ENCODE measurements at regions not wholly inside any gene's neighbourhood (a gene's known extent, or its start where the extent isn't known, plus 50 kb on each side); places are given as distances from the start of the nearest gene placed in this dataset.
"Not testable (repeated sequence)": the region's sequence is repeated elsewhere in the genome, so short reads cannot be mapped to it uniquely, and the experiment has no call there.

DNA sequence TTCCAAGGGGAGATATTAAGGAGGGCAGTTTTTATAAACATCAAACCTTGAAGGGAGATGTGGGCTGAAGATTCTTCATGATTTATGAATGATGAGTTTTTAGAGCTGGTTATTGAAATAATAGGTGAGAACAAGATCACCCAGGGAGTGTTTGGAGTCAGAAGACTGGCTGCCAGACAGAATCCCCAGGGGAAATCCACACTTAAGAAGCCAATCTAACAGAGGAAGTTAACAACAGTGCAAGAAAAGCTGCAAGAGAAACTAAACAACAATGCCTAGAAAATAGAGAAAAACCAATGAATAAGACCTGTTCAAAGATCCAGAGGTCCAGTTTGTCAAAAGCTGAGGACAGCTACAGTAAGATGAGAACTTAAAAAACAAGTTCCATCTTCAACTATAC, 167.9 kb upstream of the MAN1A1 start:
- no peak for DNase-seq

DNA sequence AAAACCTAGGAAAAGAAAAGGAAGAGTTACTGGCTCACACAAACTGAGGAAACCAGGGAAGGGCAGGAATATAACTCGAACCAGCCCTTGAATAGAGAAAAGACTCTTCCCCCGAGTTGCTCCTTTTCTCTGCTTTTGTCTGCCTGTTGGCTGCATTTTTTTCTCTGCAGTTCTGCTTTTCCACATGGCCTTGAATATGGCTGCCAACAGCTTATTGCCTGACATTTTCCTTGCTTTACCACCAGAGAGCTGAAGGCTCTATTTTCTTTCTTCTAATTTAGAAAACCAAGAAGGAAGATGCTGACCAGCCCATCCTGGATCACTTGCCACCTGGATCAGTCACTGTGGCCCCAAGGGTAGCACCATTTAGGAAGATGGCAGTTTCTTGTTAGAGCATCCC, 164.8 kb upstream of the MAN1A1 start:
- no peak for DNase-seq

DNA sequence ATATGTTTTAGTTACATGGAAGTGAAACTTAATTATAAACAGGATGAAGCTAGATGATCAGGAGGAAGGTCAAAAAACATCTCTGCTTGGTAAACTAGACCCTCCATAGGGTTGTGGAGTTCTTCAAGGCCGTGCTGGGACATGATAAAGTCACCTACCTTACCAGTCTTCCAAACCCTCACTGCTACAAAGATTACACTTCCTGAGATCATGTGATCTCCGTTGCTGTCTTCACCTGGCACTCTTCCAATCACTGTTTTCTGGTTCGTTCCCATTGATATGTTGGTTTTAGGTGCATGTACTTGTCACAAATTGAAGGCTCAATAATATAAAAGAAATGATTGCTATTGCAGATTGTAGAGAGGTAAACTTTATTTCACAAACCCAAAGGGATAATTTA, 161.5 kb upstream of the MAN1A1 start:
- DNase-seq = no peak

DNA sequence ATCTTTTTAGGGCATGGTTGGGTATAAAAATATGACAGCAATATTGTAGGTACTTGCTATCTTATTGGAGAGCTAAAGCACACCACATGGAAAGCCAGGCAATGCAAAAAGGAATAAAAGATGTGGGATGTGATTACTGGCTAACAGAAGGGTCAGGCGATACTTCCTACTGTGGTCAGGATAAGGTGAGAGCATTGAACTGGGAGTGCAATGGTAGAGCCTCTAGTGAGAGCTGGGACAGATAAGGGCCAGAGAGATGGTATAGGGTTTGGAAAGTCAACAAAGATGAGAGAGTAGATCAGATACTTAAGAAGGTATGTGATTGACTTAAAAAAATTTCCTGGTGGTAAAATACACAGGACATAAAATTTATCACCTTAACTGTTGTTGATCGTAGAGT, 160.7 kb upstream of the MAN1A1 start:
- no peak for DNase-seq

DNA sequence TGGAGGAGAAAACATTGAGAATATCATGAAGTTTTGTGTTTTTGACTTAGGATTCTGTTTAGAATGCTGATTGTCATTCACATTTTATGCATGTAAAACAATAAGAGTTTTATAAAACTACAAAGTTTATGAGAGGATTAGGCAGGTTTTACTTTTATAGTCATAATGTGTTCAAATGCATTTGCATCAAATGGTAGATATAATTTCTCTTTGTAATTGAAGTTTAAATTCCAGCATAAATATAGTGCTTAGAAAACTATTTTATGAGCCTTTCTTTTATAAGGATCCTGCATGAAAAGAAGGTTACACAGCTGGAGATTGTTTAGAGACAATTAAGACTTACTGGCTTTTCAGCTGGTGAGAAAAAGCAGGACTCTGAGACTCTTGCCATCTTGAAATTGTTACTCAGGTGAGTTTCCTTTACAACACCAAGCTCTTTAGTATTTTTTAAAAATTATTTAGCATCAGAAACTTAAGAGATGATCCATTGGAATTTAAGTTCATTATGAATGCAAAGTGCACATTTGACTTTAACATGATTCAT, 157.1 kb upstream of the MAN1A1 start:
- DNase-seq = no peak

DNA sequence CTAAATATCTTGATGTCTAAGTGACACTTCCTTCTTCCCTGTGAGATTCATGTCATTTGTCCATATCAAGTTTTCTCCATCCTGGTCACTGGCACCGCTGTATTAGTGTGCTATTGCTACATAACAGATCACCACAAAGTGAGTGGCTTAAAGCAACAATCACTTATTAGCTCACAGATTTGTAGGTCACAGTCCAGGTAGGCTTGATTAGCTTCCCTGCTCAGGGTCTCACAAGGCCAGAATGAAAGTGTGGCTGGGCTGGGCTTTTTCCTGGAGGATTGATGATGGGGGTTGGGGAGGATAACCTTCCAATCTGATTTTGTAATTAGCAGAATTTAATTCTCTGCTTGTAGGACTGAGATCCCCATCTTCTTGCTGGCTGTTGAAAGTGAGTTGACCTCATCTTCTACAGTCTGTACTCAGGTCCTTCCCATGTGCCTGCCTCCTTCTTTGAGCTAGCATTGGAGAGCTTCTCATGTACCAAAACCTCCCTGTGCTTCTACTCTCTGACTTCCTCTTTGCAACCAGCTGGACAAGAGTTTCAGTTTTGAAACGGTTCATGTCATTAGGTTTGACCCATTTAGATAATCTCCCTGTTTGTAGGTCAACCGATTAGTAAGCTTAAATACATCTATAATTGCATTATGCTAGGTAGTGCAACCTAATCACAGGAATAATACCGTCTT, 152.4 kb upstream of the MAN1A1 start:
- no peak for DNase-seq

DNA sequence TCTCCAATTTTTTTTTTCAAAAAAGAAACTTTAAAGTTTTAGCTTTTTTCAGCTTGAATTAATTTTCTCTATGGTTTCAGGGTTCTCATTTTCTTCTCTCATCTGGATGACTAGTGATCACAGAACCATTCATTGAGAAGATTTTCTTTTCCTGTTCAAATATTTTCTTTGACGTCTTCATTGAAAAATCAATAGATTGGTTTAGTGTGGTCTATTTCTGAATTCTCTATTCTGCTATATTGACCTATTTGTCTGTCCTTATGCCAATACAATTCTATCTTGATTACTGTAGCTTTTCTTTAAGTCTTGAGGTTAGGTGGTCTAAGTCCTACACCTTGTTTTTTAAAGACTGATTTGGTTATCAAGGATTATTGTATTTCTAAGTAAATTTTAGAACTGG, 150.2 kb upstream of the MAN1A1 start:
- no peak for DNase-seq

DNA sequence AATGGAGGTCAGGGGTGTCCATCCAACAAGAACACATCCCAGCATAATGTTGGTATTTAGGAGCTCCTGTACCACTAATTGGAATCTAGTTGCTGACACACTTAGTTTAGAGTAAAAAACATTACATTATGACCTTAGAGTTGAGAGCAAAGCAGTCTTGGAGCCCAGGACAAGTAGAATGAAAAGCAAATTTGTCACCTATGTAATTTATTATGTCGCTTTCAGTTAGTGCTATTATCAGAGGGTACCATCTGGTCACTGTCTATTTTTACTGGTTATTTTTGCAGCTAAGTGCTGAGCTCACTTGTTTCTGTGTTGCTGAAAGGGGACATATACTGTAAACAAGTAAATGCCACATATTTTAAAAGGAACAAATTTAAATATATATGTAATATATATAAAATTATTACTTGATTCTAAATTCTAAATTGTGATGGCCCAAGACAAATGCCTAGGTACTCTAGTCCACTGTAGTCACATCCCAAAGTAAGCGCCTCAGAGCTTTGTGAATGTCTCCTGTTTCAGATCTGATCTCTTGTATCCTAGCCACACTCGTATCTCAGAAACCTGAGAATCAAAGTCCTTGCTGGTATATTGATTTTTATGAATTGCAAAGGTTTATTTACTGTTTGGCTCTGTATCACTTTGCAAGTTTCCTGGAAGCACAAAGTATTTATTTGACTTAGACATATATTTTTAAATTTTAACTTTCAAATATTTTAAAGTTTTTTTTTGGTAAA, 148.6 kb upstream of the MAN1A1 start:
- no peak for DNase-seq

DNA sequence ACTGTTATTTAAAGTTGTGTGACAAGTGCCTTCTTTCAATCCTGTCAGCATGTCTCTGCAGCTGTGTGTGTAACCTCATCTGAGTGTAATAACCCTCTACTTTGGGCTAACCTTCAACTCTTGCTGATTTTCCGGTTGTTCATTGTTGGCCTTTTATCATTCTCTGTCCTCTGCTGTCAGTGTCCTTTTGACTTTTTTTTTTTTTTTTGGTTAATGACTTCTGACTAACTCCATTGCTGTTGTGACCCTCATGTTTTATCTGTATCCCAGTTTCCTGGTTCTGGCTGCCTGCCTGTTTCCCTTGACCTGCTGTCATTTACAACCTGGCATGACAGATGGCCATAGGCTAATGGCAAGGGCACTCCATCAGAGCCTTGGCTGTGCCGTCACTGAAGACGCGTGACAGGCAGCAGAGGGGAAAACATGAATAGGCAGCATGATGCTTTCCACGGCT, 145.7 kb upstream of the MAN1A1 start:
- no peak for DNase-seq

DNA sequence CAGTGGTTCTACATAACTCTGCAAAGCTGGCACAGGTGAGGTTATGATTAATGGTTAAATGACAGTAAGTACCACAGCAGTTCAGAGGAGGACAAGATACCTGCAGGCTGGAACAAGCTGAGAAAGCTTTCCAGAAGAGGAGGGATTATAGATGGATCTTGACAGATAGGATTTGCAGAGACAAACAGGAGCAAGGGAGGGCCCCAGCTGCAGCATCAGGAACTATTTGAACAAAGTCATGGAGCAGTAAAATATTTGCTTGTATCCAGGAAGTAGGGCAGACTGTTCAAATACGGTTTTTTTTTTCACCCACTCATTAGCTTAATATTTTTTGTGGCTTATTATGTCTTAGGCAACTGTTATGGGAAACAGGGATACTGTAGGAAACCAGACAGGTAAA, 144.4 kb upstream of the MAN1A1 start:
- DNase-seq = no peak

DNA sequence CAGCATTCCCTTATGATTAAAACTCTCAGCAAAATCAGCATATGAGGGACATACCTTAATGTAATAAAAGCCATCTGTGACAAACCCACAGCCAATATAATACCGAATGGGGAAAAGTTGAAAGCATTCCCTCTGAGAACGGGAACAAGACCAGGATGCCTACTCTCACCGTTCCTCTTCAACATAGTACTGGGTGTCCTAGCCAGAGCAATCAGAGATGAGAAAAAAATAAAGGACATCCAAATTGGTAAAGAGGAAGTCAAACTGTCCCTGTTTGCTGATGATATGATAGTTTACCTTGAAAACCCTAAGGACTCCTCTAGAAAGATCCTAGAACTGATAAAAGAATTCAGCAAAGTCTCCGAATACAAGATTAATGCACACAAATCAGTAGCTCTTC, 141.6 kb upstream of the MAN1A1 start:
- DNase-seq = not testable (repeated sequence)

DNA sequence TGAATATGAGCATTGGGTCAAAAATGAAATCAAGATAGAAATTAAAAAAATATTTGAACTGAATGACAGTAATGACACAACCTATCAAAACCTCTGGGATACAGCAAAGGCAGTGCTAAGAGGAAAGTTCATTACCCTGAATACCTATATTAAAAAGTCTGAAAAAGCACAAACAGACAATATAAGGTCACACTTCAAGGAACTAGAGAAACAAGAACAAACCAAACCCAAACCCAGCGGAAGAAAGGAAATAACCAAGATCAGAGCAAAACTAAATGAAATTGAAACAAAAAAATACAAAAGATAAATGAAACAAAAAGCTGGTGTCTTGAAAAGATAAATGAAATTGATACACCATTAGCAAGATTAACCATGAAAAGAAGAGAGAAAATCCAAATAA, 140.5 kb upstream of the MAN1A1 start:
- peak in 1 of 2 donors; percentile 1 for DNase-seq

DNA sequence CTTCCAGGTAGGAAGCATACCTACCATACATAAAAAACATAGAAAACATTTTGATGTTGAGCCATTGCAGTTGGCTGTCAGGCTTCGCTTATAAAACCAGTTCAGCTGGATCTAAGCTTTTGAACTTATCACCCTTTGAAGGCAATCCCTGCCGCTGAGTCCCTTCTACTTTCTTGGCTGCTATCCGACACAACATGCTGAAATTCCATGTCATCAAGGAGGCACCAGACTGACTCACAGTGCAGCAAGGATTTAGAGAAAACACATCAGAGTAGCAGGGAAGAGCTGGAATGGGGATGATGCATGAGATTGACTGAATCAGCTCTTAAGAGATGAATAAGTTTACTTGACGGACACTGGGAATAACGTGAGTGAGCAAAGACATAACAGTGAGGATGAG, 135.0 kb upstream of the MAN1A1 start:
- DNase-seq = no peak

DNA sequence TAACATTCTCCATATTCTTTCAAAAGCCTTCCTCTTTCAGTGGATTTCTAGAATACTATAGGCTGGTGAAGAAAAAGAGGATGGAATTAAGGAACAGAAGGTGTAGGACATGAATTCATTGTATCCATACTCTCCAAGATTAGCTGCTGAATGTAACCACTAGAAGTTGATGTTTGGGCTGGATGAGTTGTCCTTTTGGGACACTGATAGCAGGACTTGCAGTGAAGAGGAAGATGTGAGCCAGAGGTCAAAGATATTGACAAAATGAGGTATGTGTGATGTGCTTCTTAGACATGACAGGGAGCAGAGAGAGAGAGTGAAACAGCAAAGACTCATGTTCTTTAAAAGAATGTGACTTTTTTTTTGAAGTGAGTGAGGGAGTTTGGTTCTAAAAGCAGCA, 134.3 kb upstream of the MAN1A1 start:
- DNase-seq = no peak

DNA sequence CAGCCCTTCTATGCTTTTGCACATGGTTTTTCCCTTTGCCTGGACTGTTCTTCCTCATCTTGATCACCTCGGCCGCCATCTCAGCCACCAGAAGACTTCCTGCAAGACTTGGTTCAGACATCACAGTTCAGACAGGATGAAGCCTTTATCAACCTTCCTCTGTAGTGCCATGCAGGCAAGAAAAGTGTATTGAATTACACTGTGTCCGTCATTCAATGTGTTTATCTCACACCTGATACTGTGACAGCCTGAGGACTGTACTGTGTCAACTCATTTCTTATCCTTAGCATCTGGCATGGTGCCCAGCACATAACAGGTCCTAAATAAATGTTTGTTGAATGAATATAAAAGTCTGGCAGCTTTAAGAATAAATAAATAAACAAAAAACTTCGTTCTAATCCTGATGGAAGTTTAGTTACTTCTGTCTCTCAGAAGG, 133.3 kb upstream of the MAN1A1 start:
- no peak for DNase-seq

DNA sequence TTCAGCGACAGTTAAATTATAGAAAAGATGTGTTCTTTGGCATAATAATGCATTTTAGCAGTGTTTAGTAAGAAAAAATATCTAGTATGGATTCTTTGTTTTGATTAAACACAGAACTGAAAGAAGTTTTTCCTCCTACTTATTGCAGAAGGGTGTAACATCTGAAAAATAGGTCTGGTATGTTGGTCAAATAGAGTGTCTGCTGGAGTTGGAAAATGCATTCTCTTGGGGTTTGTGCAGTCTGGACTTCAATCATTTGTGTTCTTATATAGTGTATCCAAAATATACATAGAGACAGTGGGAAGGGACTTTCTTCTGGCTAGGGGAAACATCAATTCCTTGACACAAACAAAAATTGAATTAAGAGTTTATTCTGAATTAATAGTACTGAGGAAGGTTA, 132.4 kb upstream of the MAN1A1 start:
- no peak for DNase-seq

DNA sequence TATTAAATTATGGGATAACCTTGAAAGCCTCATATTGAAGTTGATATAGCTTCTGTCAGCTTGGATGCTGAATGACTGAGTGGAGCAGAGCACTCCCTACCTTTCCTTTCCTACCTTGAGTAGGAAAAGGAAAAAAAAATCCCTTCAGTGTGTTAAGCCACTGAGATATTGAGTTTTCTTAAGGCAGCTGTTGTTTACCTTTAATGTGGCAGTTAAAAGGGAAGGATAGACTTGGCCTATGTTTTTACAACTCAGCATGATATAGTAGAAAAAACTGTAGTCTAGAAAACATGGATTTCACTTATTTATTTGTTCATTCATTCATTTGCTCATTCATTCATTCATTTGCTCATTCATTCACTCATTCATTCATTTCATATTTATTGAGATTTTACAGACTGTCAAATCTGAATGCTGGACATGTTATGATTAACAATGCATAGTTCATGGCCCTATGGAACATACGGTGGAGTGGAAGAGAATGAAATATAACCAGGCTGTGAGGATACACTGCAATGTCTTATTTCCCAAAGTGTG, 131.5 kb upstream of the MAN1A1 start:
- DNase-seq = no peak

DNA sequence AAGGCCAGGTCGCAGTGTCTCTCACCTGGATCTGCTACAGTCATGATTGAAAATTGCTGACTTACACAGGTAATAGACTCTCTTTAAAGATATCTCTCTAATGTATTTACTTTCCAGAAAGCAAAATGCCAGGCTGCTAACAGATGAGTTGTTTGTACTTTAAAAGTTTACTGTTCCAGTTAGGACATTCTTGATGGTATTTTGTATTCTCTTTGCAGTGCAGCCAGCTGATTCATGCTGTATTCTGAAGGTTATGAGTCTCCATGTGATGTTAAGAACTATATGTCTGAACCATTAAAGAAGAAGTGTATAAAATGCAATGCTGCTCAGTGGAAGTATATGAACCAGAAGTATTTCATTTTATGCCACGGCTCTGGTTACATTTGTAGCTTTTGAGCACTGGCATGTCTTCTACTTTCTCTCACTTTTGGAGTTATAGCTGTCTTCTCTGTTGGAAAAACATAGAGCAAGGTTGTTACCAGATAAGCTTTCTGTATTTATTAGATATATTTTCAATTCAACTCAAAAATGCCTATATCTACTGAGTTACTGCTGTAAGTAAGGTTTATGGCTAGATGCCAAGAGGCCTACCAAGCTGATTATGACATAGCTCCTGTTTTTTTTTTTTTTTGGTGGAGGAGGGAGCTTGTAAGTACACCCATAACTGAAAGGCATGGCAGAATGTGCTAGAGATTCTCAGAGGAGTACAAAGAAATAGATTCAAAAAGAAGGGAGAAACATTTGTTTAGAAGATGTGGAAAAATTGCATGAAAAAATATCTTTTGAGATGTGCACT, 130.5 kb upstream of the MAN1A1 start:
- no peak for DNase-seq

DNA sequence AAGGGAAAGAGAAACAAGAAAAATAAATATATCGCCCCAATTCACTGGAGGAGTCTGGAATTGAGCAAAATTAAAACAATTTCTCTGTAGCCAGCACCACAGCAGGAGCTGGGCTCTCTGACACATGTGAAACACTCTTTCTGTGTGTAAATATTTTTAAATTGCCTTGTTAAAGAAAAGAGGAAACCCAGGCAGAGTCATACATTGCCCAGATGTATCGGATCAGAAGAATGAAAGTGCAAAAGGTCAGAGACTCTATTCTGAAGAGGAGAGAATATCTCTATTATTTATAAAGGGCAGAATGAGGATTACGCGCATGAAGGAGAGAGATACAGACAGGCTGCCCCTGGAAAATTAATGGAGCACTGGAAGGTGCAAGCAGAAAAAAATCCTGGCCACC, 127.0 kb upstream of the MAN1A1 start:
- DNase-seq = no peak

DNA sequence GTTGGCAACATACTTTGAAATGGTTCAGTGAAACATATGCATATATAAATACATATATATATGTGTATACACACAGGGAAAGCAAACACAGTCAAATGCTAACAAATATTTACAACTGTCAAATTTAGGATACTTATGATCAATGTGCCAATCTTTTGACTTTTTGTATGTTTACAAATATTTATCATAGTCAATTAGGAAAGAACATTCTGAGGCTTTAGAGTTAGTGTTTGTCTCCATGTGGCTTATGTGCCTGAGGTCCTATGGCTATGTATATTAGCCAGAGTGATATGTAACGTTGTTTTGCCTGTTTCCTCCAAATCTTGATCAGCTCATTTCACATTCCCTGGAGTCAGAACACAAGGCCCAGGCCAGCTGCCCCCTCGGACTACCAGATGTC, 126.5 kb upstream of the MAN1A1 start:
- no peak for DNase-seq

DNA sequence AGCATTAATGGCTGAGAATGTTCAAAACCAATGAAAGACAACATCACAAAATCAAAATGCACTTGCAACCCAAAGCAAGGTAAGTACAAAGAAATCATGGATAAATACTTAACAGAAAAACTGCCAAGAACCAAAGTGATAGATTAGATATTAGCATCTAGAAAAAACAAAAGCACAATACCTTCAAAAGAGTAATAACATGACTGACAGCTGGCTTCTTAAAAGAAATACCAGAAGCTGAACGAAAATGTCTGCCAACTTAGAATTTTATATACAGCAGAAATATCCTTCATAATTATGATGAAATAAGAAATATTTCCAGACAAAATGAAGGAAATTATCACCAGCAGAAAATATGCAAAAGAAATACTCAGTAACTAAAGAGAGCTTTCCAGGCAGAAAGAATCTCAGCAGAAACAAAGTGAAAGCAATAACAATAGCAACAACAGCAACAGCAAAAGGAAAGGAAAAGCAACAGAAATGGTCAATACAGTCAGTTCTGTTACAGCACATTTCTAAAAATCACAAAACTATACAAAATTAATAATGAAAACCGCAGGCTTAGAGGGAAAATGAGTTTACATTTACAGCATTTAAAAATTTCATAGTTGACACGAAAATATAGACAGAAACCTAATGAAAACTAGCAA, 121.5 kb upstream of the MAN1A1 start:
- no peak for DNase-seq

DNA sequence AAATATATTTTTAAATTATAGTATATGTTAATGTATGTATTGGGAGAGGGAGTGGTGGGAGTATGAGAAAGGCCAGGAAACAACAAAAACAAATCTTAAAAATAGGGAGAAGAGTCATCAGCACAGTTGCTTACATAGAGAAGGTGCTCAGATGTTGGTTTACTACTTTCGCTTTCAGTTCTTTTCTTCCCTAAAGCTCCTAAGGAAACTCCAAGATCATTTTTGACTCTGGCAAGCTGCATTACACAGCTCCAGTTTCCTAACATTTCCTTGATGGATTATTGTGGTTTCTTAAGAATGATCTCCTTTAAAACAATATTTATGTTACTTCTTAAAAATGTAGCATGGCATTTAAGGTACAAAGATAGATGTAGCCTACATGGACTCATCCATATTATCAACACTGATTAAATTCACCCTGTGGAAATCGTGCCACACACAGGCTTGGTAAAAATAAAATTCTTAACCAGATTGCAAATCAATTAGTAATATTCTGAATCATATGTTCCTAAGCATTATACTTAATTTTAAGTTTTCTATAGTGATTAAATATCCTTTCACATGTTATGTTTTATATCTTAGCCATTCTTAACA, 118.0 kb upstream of the MAN1A1 start:
- no peak for DNase-seq
